Fibroblast of lung (primary cell): ENCODE measurements at regions not wholly inside any gene's neighbourhood (a gene's known extent, or its start where the extent isn't known, plus 50 kb on each side); places are given as distances from the start of the nearest gene placed in this dataset.

ENCODE experiments used
- CTCF ChIP-seq, 2 donors: IDR thresholded peaks in 1 of 2; conservative IDR thresholded peaks in 1 of 2; 1 replicate in 1 of 2; 2 replicates in 1 of 2; pipeline ENCODE4 v1.5.1; 2011 to 2012; ENCODE audit warnings: low read length in 2 of 2, control low read depth in 1 of 2, inconsistent platforms in 1 of 2, low read depth in 1 of 2, mild to moderate bottlenecking in 1 of 2
- EZH2 ChIP-seq: IDR thresholded peaks from 2 replicates; pipeline ENCODE4 v1.5.1; 2012; ENCODE audit warnings: low read length, control low read depth, mild to moderate bottlenecking; ENCODE audit errors: missing control alignments

DNA sequence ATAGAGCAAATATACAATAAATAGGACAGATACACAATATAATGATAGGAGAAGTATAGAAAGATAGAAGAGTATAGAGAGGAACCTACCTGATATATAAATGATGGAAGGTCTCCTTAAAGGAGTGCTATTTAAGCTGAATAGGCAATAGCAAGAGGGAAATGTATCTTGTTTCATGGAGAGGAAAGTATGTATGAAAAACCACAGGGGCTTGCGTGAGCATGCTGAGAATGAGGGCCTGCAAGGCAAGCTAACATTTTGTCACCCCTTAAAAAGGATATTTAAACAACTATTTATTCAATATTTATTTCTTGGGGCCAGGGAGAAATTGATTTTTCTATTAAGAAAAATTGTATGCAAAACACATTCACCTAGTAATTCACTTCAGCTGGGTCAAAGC lies 150.9 kb upstream of the ZRANB2 start:
- TF ChIP-seq CTCF (conservative IDR thresholded peaks at IDR 0.05 in 1 of 2, IDR thresholded peaks at IDR 0.05 in 1 of 2; ENCODE audit: low read depth in 1 of 2, low read length in 2 of 2) (no peak), EZH2 (no peak)
